Pancreas (tissue), 10 donors: ENCODE measurements at regions not wholly inside any gene's neighbourhood (a gene's known extent, or its start where the extent isn't known, plus 50 kb on each side); places are given as distances from the start of the nearest gene placed in this dataset.
A peak's percentile ranks its signal among the peaks of the same experiment; 100 is the strongest.

Experiments used
- ATAC-seq, 4 donors: fragments of 200-7000 bp; cut with Tn5 transposase; one replicate each; pipeline versions ENCODE4 v1.8.0 to v1.9.1; 2020; ENCODE audit warnings: mild to moderate bottlenecking in 4 of 4, moderate library complexity in 4 of 4
- DNase-seq, 6 donors: peaks; one replicate each; pipeline ENCODE4 v3.0.0-alpha.2; 2020
- FAIRE-seq: peaks from 2 replicates; lab custom pipeline; 2012; peaks lifted over from hg19 to GRCh38; lab: Jason Lieb, UNC
- H3K27ac ChIP-seq, 4 donors: fragments of 200-600 bp; sonication (generic); 1 replicate in 3 of 4; 2 replicates in 1 of 4; pipeline versions ENCODE4 v1.5.0 to v1.8.0; 2020
- H3K27me3 ChIP-seq, 4 donors: fragments of 200-600 bp; one replicate each; pipeline ENCODE4 v1.8.0; 2021
- H3K36me3 ChIP-seq, 3 donors: fragments of 200-600 bp; sonication (generic) in 1 of 3; one replicate each; pipeline versions ENCODE4 v1.5.0 to v1.8.0; 2020 to 2021
- H3K4me1 ChIP-seq, 3 donors: fragments of 200-600 bp; one replicate each; pipeline ENCODE4 v1.8.0; 2021
- H3K4me3 ChIP-seq, 4 donors: fragments of 200-600 bp; sonication (generic) in 2 of 4; one replicate each; pipeline versions ENCODE4 v1.5.0 to v1.8.0; 2020 to 2021
- H3K9me3 ChIP-seq, 4 donors: fragments of 200-600 bp; one replicate each; pipeline ENCODE4 v1.8.0; 2021
- WGBS, 2 donors: extraction: QIAGEN DNeasy Blood & Tissue Kit; methylation state at CpG; one replicate each; pipeline ENCODE4 v1.1.7; 2013; 5-methylcytosine and 5-hydroxymethylcytosine counted together
- intact Hi-C, 3 donors: fragments of 100-400 bp; cut with DNase I; formaldehyde crosslinking; loops; one replicate each; pipeline versions ENCODE4 v1.11.1 to v1.14.2; 2022
- TF ChIP-seq, protein P1 (sequence below), 4 donors: fragments of 200-600 bp; sonication (generic) in 3 of 4; IDR thresholded peaks; one replicate each; pipeline versions ENCODE4 v1.5.0 to v1.8.0; 2021; ENCODE audit warnings: antibody characterized with exemption in 4 of 4
- donor health status: healthy with polysubstance abuse.
- donor health status: DM: no; HTN: no; CAD: no; lungs with moderate emphysema.
- donor health status: DM: no; HTN: no; CAD: no.
- donor health status: control.
- donor health status: control.
- donor health status: Bipolar disorder and iron deficiency.
- donor health status: DM: yes; HTN: yes; CAD: no.
- donor health status: DM: no; HTN: no; CAD: no.
- donor health status: DM: no; HTN: no; CAD: no.
- donor health status: DM: yes; HTN: yes; CAD: no.

DNA sequence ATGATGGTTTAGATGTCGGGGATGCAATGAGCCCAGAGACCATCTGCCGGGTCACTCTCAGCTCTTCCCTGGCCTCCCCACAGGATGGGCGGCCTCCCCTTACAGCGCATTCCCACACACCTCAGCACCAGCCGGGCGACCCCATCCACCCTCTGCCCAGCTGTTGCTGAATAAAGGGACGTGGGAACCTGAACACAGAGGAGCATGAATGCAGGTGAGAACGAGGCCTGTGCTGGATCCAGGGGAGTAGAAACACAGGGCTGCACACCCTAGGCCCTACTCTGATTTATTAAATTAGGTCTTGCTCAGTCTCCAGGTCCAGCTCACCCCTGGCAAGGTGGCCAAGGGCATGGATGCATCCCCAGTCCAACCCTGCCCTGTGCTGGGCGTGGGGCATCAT, 180.5 kb downstream of the CTTN start:
- Histone ChIP-seq H3K4me1 (no peaks in the 10 kb centered on the region), H3K36me3 (no peaks in the 10 kb centered on the region), H3K27me3 (no peaks in the 10 kb centered on the region), H3K4me3 (no peak overlapping the region), H3K27ac (no peak overlapping the region), H3K9me3 (no peaks in the 10 kb centered on the region)
- 92 to 94% methylated on average over 9 of the region's 9 CpGs for WGBS, 2 donors
- ATAC-seq, result no peak
- DNase-seq, result peak in 1 of 6 donors; percentile 20
- FAIRE-seq, result no peak
- TF ChIP-seq, protein P1, sequence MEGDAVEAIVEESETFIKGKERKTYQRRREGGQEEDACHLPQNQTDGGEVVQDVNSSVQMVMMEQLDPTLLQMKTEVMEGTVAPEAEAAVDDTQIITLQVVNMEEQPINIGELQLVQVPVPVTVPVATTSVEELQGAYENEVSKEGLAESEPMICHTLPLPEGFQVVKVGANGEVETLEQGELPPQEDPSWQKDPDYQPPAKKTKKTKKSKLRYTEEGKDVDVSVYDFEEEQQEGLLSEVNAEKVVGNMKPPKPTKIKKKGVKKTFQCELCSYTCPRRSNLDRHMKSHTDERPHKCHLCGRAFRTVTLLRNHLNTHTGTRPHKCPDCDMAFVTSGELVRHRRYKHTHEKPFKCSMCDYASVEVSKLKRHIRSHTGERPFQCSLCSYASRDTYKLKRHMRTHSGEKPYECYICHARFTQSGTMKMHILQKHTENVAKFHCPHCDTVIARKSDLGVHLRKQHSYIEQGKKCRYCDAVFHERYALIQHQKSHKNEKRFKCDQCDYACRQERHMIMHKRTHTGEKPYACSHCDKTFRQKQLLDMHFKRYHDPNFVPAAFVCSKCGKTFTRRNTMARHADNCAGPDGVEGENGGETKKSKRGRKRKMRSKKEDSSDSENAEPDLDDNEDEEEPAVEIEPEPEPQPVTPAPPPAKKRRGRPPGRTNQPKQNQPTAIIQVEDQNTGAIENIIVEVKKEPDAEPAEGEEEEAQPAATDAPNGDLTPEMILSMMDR (IDR thresholded peaks at IDR 0.05), result no peak
- intact Hi-C loops, result no loop called here

DNA sequence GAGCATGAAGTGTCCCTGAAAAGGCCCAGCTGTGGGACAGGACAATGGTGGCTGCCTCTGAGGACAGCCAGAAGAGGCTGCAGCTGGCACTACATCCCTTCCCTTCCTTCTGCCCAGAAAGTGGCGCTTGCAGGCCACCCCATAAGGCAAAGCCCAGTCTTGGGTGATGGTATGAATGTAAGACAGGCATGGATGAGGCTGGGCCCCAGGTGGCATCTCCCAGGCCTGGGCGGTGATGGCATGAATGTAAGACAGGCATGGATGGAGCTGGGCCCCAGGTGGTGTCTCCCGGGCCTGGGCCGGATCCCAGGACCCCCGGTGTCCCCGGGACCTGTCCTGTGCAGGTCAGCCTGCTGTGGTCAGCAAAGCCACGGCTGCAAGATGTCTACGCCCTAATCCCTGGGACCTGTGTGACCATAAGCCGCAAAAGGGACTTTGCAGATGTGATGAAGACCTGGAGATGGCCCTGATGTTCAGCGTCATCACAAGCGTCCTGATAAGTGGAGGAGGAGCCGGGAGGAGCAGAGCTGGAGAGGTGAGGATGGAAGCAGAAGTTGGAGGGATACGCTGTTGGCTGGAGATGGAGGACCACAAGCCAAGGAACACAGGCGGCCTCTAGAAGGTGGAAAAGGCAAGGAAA, 181.1 kb downstream of the CTTN start:
- no peak overlapping the region for H3K27ac ChIP-seq
- TF ChIP-seq, protein P1 (IDR thresholded peaks at IDR 0.05), result no peak
- no peaks in the 10 kb centered on the region for H3K36me3 ChIP-seq
- DNase-seq, result peak in 2 of 6 donors; percentile 37 to 56
- ATAC-seq, result no peak
- no peaks in the 10 kb centered on the region for H3K27me3 ChIP-seq
- intact Hi-C loops, result no loop called here
- WGBS, 2 donors, result 91 to 93% methylated on average over 14 of the region's 14 CpGs
- no peak for FAIRE-seq
- no peak overlapping the region for H3K4me3 ChIP-seq
- H3K9me3 ChIP-seq, result no peaks in the 10 kb centered on the region
- no peaks in the 10 kb centered on the region for H3K4me1 ChIP-seq

DNA sequence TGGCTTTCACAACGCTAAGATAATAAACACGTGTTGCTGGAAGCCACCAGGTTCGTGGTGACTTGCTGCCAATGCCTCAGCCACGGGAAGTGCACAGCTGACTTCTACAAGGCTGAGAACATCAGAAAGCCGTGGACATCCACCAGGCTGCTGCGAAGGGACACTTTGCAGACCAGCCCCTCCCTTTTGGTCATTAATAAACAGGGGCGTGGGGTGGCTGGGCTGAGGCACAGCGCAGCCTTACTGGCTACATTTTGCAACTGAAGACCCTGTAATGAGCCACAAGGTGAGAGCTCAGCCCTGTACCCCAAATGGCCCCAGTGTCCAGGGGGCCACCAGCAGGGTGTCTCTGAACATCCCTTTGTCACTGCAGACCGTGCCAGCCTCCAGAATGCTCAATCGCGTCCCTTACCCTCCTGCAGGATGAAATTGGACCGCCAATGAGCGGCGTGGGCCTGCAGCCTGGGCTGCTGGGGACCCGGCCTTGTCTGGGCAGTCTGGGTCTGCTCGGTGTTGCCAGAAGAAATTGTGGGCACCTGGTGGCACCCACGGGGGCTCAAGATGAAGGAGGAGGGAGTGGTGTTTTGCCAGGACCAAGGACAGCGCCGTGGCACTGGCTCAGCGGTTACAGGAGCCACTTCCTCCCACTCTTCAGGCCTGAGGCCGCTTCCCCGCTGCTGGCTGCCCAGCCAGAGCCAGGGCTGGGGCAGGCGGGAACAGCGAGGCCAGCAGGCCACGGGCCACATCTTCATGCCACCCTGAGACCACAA, 181.9 kb downstream of the CTTN start:
- TF ChIP-seq, protein P1 (IDR thresholded peaks at IDR 0.05), result no peak
- WGBS, 2 donors, result 73 to 78% methylated on average over 25 of the region's 25 CpGs
- Histone ChIP-seq H3K27ac (no peak overlapping the region), H3K9me3 (no peaks in the 10 kb centered on the region), H3K4me3 (no peak overlapping the region), H3K36me3 (no peaks in the 10 kb centered on the region), H3K4me1 (no peaks in the 10 kb centered on the region), H3K27me3 (no peaks in the 10 kb centered on the region)
- FAIRE-seq (no peak), DNase-seq (peak in 2 of 6 donors; percentile 49), ATAC-seq (no peak)
- intact Hi-C loops, result no loop called here

DNA sequence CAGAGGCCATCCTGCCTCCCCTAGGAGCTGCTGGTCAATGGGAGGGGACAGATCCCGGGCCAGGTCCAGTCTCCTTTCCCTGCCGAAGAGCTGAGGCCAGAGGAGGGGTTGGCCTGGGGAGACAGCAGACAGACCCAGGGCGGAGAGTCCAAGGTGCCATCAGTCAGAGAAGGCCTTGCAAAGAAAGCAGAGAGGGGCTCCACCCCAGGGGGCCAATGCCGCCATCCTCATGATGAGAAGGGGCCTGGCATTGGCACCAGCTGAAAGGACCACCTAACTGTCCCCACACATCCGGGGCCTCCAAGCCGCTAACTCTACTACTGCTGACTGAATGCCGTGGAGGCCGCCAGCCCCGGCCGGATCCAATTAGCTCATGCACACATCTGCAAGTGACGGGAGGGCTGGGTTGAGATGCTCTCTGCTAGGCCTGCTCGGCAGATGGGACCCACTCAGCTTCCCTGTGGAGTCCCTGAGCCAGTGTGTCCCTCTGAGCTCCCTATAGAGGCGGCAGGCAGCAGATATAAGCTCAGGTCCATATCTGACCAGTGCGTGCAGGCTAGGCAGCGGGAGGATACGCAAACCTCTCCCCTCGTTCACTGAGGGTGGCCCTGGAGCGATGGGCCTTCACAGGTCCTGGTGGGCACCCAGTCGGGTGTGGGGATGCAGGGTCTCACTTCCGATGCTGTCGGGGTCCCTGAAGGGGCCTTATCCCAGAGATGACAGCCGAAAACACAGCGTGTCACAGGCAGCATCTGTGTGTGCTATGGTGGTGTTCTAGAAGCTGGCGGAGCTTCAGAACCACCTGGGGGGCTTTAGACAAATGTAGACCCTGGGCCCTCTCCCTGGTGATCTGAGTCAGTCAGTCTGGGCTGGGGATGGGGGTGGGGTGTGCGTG, 183.9 kb downstream of the CTTN start:
- peak in 2 of 6 donors; percentile 43 to 45 for DNase-seq
- Histone ChIP-seq H3K36me3 (no peaks in the 10 kb centered on the region), H3K27ac (no peak overlapping the region), H3K4me3 (no peak overlapping the region), H3K27me3 (no peaks in the 10 kb centered on the region), H3K9me3 (no peaks in the 10 kb centered on the region), H3K4me1 (no peaks in the 10 kb centered on the region)
- no peak for ATAC-seq
- no peak for FAIRE-seq
- intact Hi-C loops, result no loop called here
- WGBS, 2 donors, result 92 to 94% methylated on average over 25 of the region's 25 CpGs
- TF ChIP-seq, protein P1 (IDR thresholded peaks at IDR 0.05), result no peak
